ENCODE measurements at regions not wholly inside any gene's neighbourhood (a gene's known extent, or its start where the extent isn't known, plus 50 kb on each side); places are given as distances from the start of the nearest gene placed in this dataset.

- TF ChIP-seq CTCF (IDR thresholded peaks at IDR 0.05; ENCODE audit: low read depth, low read length), result no peak
- Histone ChIP-seq H3K27me3 (ENCODE audit: insufficient read depth, low read depth, severe bottlenecking) (no peaks in the 10 kb centered on the region), H3K27ac (no peak overlapping the region), H3K9me3 (ENCODE audit: severe bottlenecking) (no peaks in the 10 kb centered on the region), H3K36me3 (no peaks in the 10 kb centered on the region), H3K4me3 (ENCODE audit: low read depth, low read length) (no peak overlapping the region)
- no peak for DNase-seq
Observed at GRCh38 chr14:47822326-47822725, 146.9 kb upstream of the MDGA2 start.

- H3K9me3 ChIP-seq (ENCODE audit: severe bottlenecking), result no peaks in the 10 kb centered on the region
- H3K27ac ChIP-seq, result no peak overlapping the region
- H3K4me3 ChIP-seq (ENCODE audit: low read depth, low read length), result no peak overlapping the region
- no peak for DNase-seq
- no peaks in the 10 kb centered on the region for H3K36me3 ChIP-seq
- no peak for TF ChIP-seq CTCF (IDR thresholded peaks at IDR 0.05; ENCODE audit: low read depth, low read length)
- H3K27me3 ChIP-seq (ENCODE audit: insufficient read depth, low read depth, severe bottlenecking), result no peaks in the 10 kb centered on the region
Observed at GRCh38 chr14:47821135-47821534, 145.7 kb upstream of the MDGA2 start.

GRCh38 chr14:47790477-47790876 lies 115.1 kb upstream of the MDGA2 start:
- H3K36me3 ChIP-seq, result no peaks in the 10 kb centered on the region
- no peaks in the 10 kb centered on the region for H3K27me3 ChIP-seq (ENCODE audit: insufficient read depth, low read depth, severe bottlenecking)
- no peak overlapping the region for H3K27ac ChIP-seq
- no peak for TF ChIP-seq CTCF (IDR thresholded peaks at IDR 0.05; ENCODE audit: low read depth, low read length)
- no peak overlapping the region for H3K4me3 ChIP-seq (ENCODE audit: low read depth, low read length)
- no peak for DNase-seq
- H3K9me3 ChIP-seq (ENCODE audit: severe bottlenecking), result no peaks in the 10 kb centered on the region

- Histone ChIP-seq H3K9me3 (ENCODE audit: severe bottlenecking) (no peaks in the 10 kb centered on the region), H3K4me3 (ENCODE audit: low read depth, low read length) (no peak overlapping the region), H3K36me3 (no peaks in the 10 kb centered on the region), H3K27ac (no peak overlapping the region), H3K27me3 (ENCODE audit: insufficient read depth, low read depth, severe bottlenecking) (no peaks in the 10 kb centered on the region)
- DNase-seq, result no peak
- TF ChIP-seq CTCF (IDR thresholded peaks at IDR 0.05; ENCODE audit: low read depth, low read length), result no peak
Observed at GRCh38 chr14:47785058-47785457, 109.7 kb upstream of the MDGA2 start.

- no peaks in the 10 kb centered on the region for H3K36me3 ChIP-seq
- no peaks in the 10 kb centered on the region for H3K9me3 ChIP-seq (ENCODE audit: severe bottlenecking)
- no peak overlapping the region for H3K4me3 ChIP-seq (ENCODE audit: low read depth, low read length)
- TF ChIP-seq CTCF (IDR thresholded peaks at IDR 0.05; ENCODE audit: low read depth, low read length), result no peak
- H3K27ac ChIP-seq, result no peak overlapping the region
- H3K27me3 ChIP-seq (ENCODE audit: insufficient read depth, low read depth, severe bottlenecking), result no peaks in the 10 kb centered on the region
- no peak for DNase-seq
Observed at GRCh38 chr14:47778631-47779030, 103.2 kb upstream of the MDGA2 start.

GRCh38 chr14:47772652-47773051 lies 97.2 kb upstream of the MDGA2 start:
- Histone ChIP-seq H3K36me3 (no peaks in the 10 kb centered on the region), H3K27me3 (ENCODE audit: insufficient read depth, low read depth, severe bottlenecking) (no peaks in the 10 kb centered on the region), H3K9me3 (ENCODE audit: severe bottlenecking) (no peaks in the 10 kb centered on the region), H3K27ac (no peak overlapping the region), H3K4me3 (ENCODE audit: low read depth, low read length) (no peak overlapping the region)
- no peak for TF ChIP-seq CTCF (IDR thresholded peaks at IDR 0.05; ENCODE audit: low read depth, low read length)
- no peak for DNase-seq
